ENCODE measurements at regions not wholly inside any gene's neighbourhood (a gene's known extent, or its start where the extent isn't known, plus 50 kb on each side); places are given as distances from the start of the nearest gene placed in this dataset.
A peak's percentile ranks its signal among the peaks of the same experiment; 100 is the strongest.
"Not testable (repeated sequence)": the region's sequence is repeated elsewhere in the genome, so short reads cannot be mapped to it uniquely, and the experiment has no call there.

GRCh38 chr16:26510924-26511323 is 555.8 kb upstream of the C16orf82 start:
- no peak for DNase-seq

- DNase-seq: no peak
Observed at GRCh38 chr16:26511463-26511862, 555.3 kb upstream of the C16orf82 start.

- no peak for DNase-seq
Observed at GRCh38 chr16:26521626-26522025, 545.1 kb upstream of the C16orf82 start.

GRCh38 chr16:26524281-26524680 is 542.4 kb upstream of the C16orf82 start:
- no peak for DNase-seq

GRCh38 chr16:26524846-26525245 is 541.9 kb upstream of the C16orf82 start:
- no peak for DNase-seq

GRCh38 chr16:26525856-26526255 is 540.9 kb upstream of the C16orf82 start:
- DNase-seq: no peak

GRCh38 chr16:26526633-26527032 is 540.1 kb upstream of the C16orf82 start:
- no peak for DNase-seq

GRCh38 chr16:26530584-26531289 is 536.0 kb upstream of the C16orf82 start:
- DNase-seq: no peak

GRCh38 chr16:26531290-26531730 is 535.4 kb upstream of the C16orf82 start:
- no peak for DNase-seq

- DNase-seq: no peak
Observed at GRCh38 chr16:26532456-26532855, 534.3 kb upstream of the C16orf82 start.

GRCh38 chr16:26542198-26542597 is 524.5 kb upstream of the C16orf82 start:
- DNase-seq: no peak

- no peak for DNase-seq
Observed at GRCh38 chr16:26546573-26546972, 520.2 kb upstream of the C16orf82 start.

- DNase-seq: no peak
Observed at GRCh38 chr16:26547681-26548080, 519.0 kb upstream of the C16orf82 start.

- DNase-seq: no peak
Observed at GRCh38 chr16:26550111-26550610, 516.6 kb upstream of the C16orf82 start.

- no peak for DNase-seq
Observed at GRCh38 chr16:26554030-26554429, 512.7 kb upstream of the C16orf82 start.

GRCh38 chr16:26561303-26561702 is 505.4 kb upstream of the C16orf82 start:
- DNase-seq: no peak

- DNase-seq: no peak
Observed at GRCh38 chr16:26563018-26563417, 503.7 kb upstream of the C16orf82 start.

- DNase-seq: no peak
Observed at GRCh38 chr16:26567356-26567755, 499.4 kb upstream of the C16orf82 start.

- peak; percentile 3 for DNase-seq
Observed at GRCh38 chr16:26569793-26570192, 496.9 kb upstream of the C16orf82 start.

GRCh38 chr16:26578748-26579147 is 488.0 kb upstream of the C16orf82 start:
- DNase-seq: no peak

GRCh38 chr16:26583803-26584202 is 482.9 kb upstream of the C16orf82 start:
- no peak for DNase-seq

- DNase-seq: no peak
Observed at GRCh38 chr16:26593700-26594099, 473.0 kb upstream of the C16orf82 start.

GRCh38 chr16:26594666-26595065 is 472.1 kb upstream of the C16orf82 start:
- DNase-seq: no peak

GRCh38 chr16:26595199-26595598 is 471.5 kb upstream of the C16orf82 start:
- no peak for DNase-seq

GRCh38 chr16:26596033-26596432 is 470.7 kb upstream of the C16orf82 start:
- DNase-seq: not testable (repeated sequence)

Data from CD4-positive, alpha-beta T cell treated with Interleukin-17A for 1 hour (primary cell).